ENCODE measurements at regions not wholly inside any gene's neighbourhood (a gene's known extent, or its start where the extent isn't known, plus 50 kb on each side); places are given as distances from the start of the nearest gene placed in this dataset.
A peak's percentile ranks its signal among the peaks of the same experiment; 100 is the strongest.

GRCh38 chr2:29991086-29991485 lies 69.7 kb upstream of the ALK start:
- POLR2A ChIA-PET, result no interaction called here
- no peak for TF ChIP-seq CTCF (IDR thresholded peaks at IDR 0.05; ENCODE audit: insufficient read depth, low read length, missing control alignments)
- no peak for DNase-seq (ENCODE audit: low read depth, low spot score)
- CTCF ChIA-PET, result no interaction called here
- H3K4me3 ChIP-seq (ENCODE audit: low read depth, low read length), result no peak overlapping the region

GRCh38 chr2:29995241-29995640 lies 73.9 kb upstream of the ALK start:
- ChIA-PET CTCF (no interaction called here), POLR2A (no interaction called here)
- H3K4me3 ChIP-seq (ENCODE audit: low read depth, low read length), result no peak overlapping the region
- no peak for DNase-seq (ENCODE audit: low read depth, low spot score)
- no peak for TF ChIP-seq CTCF (IDR thresholded peaks at IDR 0.05; ENCODE audit: insufficient read depth, low read length, missing control alignments)

GRCh38 chr2:30003128-30003527 lies 81.7 kb upstream of the ALK start:
- POLR2A ChIA-PET, result no interaction called here
- H3K4me3 ChIP-seq (ENCODE audit: low read depth, low read length), result no peak overlapping the region
- no peak for DNase-seq (ENCODE audit: low read depth, low spot score)
- no peak for TF ChIP-seq CTCF (IDR thresholded peaks at IDR 0.05; ENCODE audit: insufficient read depth, low read length, missing control alignments)
- CTCF ChIA-PET, result no interaction called here

- TF ChIP-seq CTCF (IDR thresholded peaks at IDR 0.05; ENCODE audit: insufficient read depth, low read length, missing control alignments), result no peak
- H3K4me3 ChIP-seq (ENCODE audit: low read depth, low read length), result no peak overlapping the region
- DNase-seq (ENCODE audit: low read depth, low spot score), result no peak
- ChIA-PET CTCF (no interaction called here), POLR2A (no interaction called here)
Observed at GRCh38 chr2:30022444-30023071, 101.2 kb upstream of the ALK start.

- TF ChIP-seq CTCF (IDR thresholded peaks at IDR 0.05; ENCODE audit: insufficient read depth, low read length, missing control alignments), result no peak
- ChIA-PET CTCF (interaction anchor here (0.6 to 4.8 kb wide), 5 partner anchors 34 to 1066 kb away, joined by 3 to 30 read pairs (median 4); partner anchors contain the start of gene ALK), POLR2A (no interaction called here)
- no peak overlapping the region for H3K4me3 ChIP-seq (ENCODE audit: low read depth, low read length)
- no peak for DNase-seq (ENCODE audit: low read depth, low spot score)
Observed at GRCh38 chr2:30024281-30024680, 102.9 kb upstream of the ALK start.

GRCh38 chr2:30026091-30027055 lies 105.0 kb upstream of the ALK start:
- DNase-seq (ENCODE audit: low read depth, low spot score), result peak; percentile 26
- CTCF ChIA-PET, result interaction anchor here (0.6 to 4.8 kb wide), 11 partner anchors 10 to 1206 kb away, joined by 3 to 30 read pairs (median 5); partner anchors contain the start of gene ALK
- TF ChIP-seq CTCF (IDR thresholded peaks at IDR 0.05; ENCODE audit: insufficient read depth, low read length, missing control alignments), result peak; percentile 75
- POLR2A ChIA-PET, result no interaction called here
- no peak overlapping the region for H3K4me3 ChIP-seq (ENCODE audit: low read depth, low read length)
